Sigmoid colon (tissue), 4 donors: ENCODE measurements at regions not wholly inside any gene's neighbourhood (a gene's known extent, or its start where the extent isn't known, plus 50 kb on each side); places are given as distances from the start of the nearest gene placed in this dataset.

Source experiments
- POLR2A ChIP-seq, 2 donors: fragments of 450-650 bp; IDR thresholded peaks; one replicate each; pipeline ENCODE4 v1.6.1; 2016; ENCODE audit warnings: antibody characterized with exemption in 2 of 2, mild to moderate bottlenecking in 2 of 2, moderate library complexity in 2 of 2
- POLR2AphosphoS5 ChIP-seq, 4 donors: sonication (generic); formaldehyde crosslinking; IDR thresholded peaks; one replicate each; pipeline ENCODE4 v1.6.1; 2017; ENCODE audit warnings: antibody characterized with exemption in 4 of 4
- TF ChIP-seq, protein P1 (sequence below), 4 experiments: fragments of 450-650 bp in 3 of 4; fragments of 200-600 bp in 1 of 4; IDR thresholded peaks; one replicate each; pipeline ENCODE4 v1.5.1; 2016 to 2019; ENCODE audit warnings: antibody characterized with exemption in 4 of 4, mild to moderate bottlenecking in 3 of 4, moderate library complexity in 2 of 4

DNA sequence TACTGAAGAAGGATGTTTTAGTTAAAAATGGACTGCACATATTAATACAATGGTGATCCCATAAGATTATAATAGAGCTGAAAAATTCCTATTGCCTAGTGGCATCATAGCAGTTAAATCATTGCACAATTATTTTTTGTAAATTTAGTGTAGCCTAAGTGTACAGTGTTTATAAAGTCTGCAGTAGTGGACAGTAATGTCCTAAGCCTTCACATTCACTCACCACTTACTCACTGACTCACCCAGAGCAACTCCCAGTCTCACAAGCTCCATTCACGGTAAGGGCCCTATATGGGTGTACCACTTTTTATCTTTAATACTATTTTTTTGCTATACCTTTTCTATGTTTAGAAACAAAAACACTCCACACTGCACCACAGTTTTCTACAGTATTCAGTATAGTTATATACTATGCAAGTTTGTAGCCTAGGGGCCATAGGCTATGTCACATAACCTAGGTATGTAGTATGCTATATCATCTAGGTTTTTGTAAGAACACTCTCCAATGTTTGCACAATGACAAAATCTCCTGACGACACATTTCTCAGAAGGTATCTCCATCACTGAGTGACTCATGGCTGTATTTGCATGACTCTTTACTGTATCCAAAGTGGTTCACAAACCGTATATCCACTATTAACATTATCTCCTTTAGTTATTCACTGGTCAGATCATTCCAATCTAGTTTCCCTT lies 536.0 kb downstream of the KLF12 start:
- TF ChIP-seq, protein P1, sequence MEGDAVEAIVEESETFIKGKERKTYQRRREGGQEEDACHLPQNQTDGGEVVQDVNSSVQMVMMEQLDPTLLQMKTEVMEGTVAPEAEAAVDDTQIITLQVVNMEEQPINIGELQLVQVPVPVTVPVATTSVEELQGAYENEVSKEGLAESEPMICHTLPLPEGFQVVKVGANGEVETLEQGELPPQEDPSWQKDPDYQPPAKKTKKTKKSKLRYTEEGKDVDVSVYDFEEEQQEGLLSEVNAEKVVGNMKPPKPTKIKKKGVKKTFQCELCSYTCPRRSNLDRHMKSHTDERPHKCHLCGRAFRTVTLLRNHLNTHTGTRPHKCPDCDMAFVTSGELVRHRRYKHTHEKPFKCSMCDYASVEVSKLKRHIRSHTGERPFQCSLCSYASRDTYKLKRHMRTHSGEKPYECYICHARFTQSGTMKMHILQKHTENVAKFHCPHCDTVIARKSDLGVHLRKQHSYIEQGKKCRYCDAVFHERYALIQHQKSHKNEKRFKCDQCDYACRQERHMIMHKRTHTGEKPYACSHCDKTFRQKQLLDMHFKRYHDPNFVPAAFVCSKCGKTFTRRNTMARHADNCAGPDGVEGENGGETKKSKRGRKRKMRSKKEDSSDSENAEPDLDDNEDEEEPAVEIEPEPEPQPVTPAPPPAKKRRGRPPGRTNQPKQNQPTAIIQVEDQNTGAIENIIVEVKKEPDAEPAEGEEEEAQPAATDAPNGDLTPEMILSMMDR (IDR thresholded peaks at IDR 0.05): no peak
- TF ChIP-seq POLR2AphosphoS5 (IDR thresholded peaks at IDR 0.05) (no peak), POLR2A (IDR thresholded peaks at IDR 0.05) (no peak)
